WTC11 (cell line): ENCODE measurements at regions not wholly inside any gene's neighbourhood (a gene's known extent, or its start where the extent isn't known, plus 50 kb on each side); places are given as distances from the start of the nearest gene placed in this dataset.
"Not testable (repeated sequence)": the region's sequence is repeated elsewhere in the genome, so short reads cannot be mapped to it uniquely, and the experiment has no call there.

Source experiments
- ATAC-seq: fragments of 200-7000 bp; cut with Tn5 transposase; 2 replicates; pipeline ENCODE4 v1.10.0; 2021; ENCODE audit warnings: mild to moderate bottlenecking, moderate library complexity
- CTCF ChIA-PET: fragments of 300-600 bp; sonication (Branson Sonifier 250); formaldehyde crosslinking; loops from one replicate; lab custom pipeline; 2021; ENCODE audit warnings: antibody characterized with exemption; lab: Charles Lee
- POLR2A ChIA-PET: fragments of 350-600 bp; sonication (Branson Sonifier 250); formaldehyde crosslinking; loops from one replicate; lab custom pipeline; 2021; ENCODE audit warnings: antibody characterized with exemption; lab: Charles Lee
- DNase-seq: peaks from one replicate; pipeline ENCODE4 v3.0.0; 2021; ENCODE audit warnings: low spot score
- H3K27ac Mint-ChIP-seq: 2 replicates; pipeline ENCODE4 v1.8.0; 2021; ENCODE audit warnings: mixed read lengths
- H3K27me3 Mint-ChIP-seq: 2 replicates; pipeline ENCODE4 v1.8.0; 2021; ENCODE audit warnings: low read depth, mild to moderate bottlenecking, moderate library complexity, mixed read lengths
- H3K36me3 Mint-ChIP-seq: 2 replicates; pipeline ENCODE4 v1.8.0; 2021; ENCODE audit warnings: mixed read lengths
- H3K4me1 Mint-ChIP-seq: 2 replicates; pipeline ENCODE4 v1.8.0; 2022; ENCODE audit warnings: mixed read lengths
- H3K4me3 Mint-ChIP-seq: 2 replicates; pipeline ENCODE4 v1.8.0; 2021; ENCODE audit warnings: mild to moderate bottlenecking, moderate library complexity, mixed read lengths
- H3K9me3 Mint-ChIP-seq: 2 replicates; pipeline ENCODE4 v1.8.0; 2021; ENCODE audit warnings: mixed read lengths
- CBFB ChIP-seq: sonication (generic); formaldehyde crosslinking; IDR thresholded peaks from 2 replicates; pipeline ENCODE4 v1.8.1; 2022; ENCODE audit warnings: mild to moderate bottlenecking, low read depth, missing genetic modification reagents
- FOXJ3 ChIP-seq: sonication (generic); formaldehyde crosslinking; IDR thresholded peaks from 2 replicates; pipeline ENCODE4 v1.9.0; 2021; ENCODE audit warnings: missing genetic modification reagents, mild to moderate bottlenecking, borderline replicate concordance
- FOXP1 ChIP-seq: sonication (generic); formaldehyde crosslinking; IDR thresholded peaks from 2 replicates; pipeline ENCODE4 v1.8.0; 2022; ENCODE audit warnings: missing genetic modification reagents, mild to moderate bottlenecking, moderate library complexity, borderline replicate concordance
- GRHL2 ChIP-seq: fragments of 250-450 bp; sonication (Bioruptor Pico); IDR thresholded peaks from 2 replicates; pipeline ENCODE4 v1.8.0; 2022; ENCODE audit warnings: mild to moderate bottlenecking, moderate library complexity; ENCODE audit not compliant: insufficient replicate concordance, severe bottlenecking
- JAZF1 ChIP-seq: fragments of 250-450 bp; sonication (Bioruptor Pico); IDR thresholded peaks from 2 replicates; pipeline ENCODE4 v1.9.0; 2021; ENCODE audit warnings: moderate library complexity, mild to moderate bottlenecking, inconsistent platforms
- KAT7 ChIP-seq: sonication (generic); formaldehyde crosslinking; IDR thresholded peaks from 2 replicates; pipeline ENCODE4 v1.8.1; 2023; ENCODE audit warnings: missing genetic modification reagents, mild to moderate bottlenecking, borderline replicate concordance
- NFYB ChIP-seq: sonication (generic); formaldehyde crosslinking; conservative IDR thresholded peaks from 2 replicates; pipeline ENCODE4 v1.8.0; 2022; ENCODE audit warnings: low read depth, missing genetic modification reagents
- NR1H2 ChIP-seq: sonication (generic); formaldehyde crosslinking; IDR thresholded peaks from 2 replicates; pipeline ENCODE4 v1.9.0; 2021; ENCODE audit warnings: mild to moderate bottlenecking, moderate library complexity, missing genetic modification reagents
- SMAD3 ChIP-seq: sonication (generic); formaldehyde crosslinking; IDR thresholded peaks from 2 replicates; pipeline ENCODE4 v1.8.0; 2022; ENCODE audit warnings: missing genetic modification reagents, mild to moderate bottlenecking, borderline replicate concordance
- TEAD4 ChIP-seq: sonication (generic); formaldehyde crosslinking; IDR thresholded peaks from 2 replicates; pipeline ENCODE4 v1.8.0; 2022; ENCODE audit warnings: mild to moderate bottlenecking, missing genetic modification reagents
- TP53 ChIP-seq: sonication (generic); formaldehyde crosslinking; IDR thresholded peaks from 2 replicates; pipeline ENCODE4 v1.8.1; 2023; ENCODE audit warnings: mild to moderate bottlenecking, missing genetic modification reagents
- ZNF416 ChIP-seq: fragments of 250-450 bp; sonication (Bioruptor Pico); IDR thresholded peaks from 2 replicates; pipeline ENCODE4 v1.9.0; 2021; ENCODE audit warnings: mild to moderate bottlenecking, inconsistent platforms
- ZNF423 ChIP-seq: fragments of 250-450 bp; sonication (Bioruptor Pico); IDR thresholded peaks from 2 replicates; pipeline ENCODE4 v2.1.2; 2022; ENCODE audit warnings: mild to moderate bottlenecking, moderate library complexity
- ZNF671 ChIP-seq: fragments of 250-450 bp; sonication (Bioruptor Pico); IDR thresholded peaks from 2 replicates; pipeline ENCODE4 v1.8.0; 2021; ENCODE audit warnings: mild to moderate bottlenecking
- TF ChIP-seq, protein P1 (sequence below): fragments of 250-450 bp; sonication (Bioruptor Pico); IDR thresholded peaks from 2 replicates; pipeline ENCODE4 v2.1.2; 2022; ENCODE audit warnings: mild to moderate bottlenecking, moderate library complexity
- TF ChIP-seq, protein P2 (sequence below): fragments of 250-450 bp; sonication (Bioruptor Pico); IDR thresholded peaks from 2 replicates; pipeline ENCODE4 v1.9.0; 2021; ENCODE audit warnings: mild to moderate bottlenecking
- TF ChIP-seq, protein P3 (sequence below): sonication (generic); formaldehyde crosslinking; IDR thresholded peaks from 2 replicates; pipeline ENCODE4 v1.8.0; 2023; ENCODE audit warnings: missing genetic modification reagents, mild to moderate bottlenecking, borderline replicate concordance
- TF ChIP-seq, protein P4 (sequence below): fragments of 250-450 bp; sonication (Bioruptor Pico); IDR thresholded peaks from 2 replicates; pipeline ENCODE4 v1.9.0; 2021; ENCODE audit warnings: moderate library complexity, mild to moderate bottlenecking, inconsistent platforms, borderline replicate concordance
- TF ChIP-seq, protein P5 (sequence below): sonication (generic); formaldehyde crosslinking; IDR thresholded peaks from 2 replicates; pipeline ENCODE4 v1.8.1; 2023; ENCODE audit warnings: mild to moderate bottlenecking, missing genetic modification reagents
- TF ChIP-seq, protein P6 (sequence below): sonication (generic); formaldehyde crosslinking; IDR thresholded peaks from 2 replicates; pipeline ENCODE4 v1.8.1; 2023; ENCODE audit warnings: mild to moderate bottlenecking, missing genetic modification reagents, moderate library complexity

DNA sequence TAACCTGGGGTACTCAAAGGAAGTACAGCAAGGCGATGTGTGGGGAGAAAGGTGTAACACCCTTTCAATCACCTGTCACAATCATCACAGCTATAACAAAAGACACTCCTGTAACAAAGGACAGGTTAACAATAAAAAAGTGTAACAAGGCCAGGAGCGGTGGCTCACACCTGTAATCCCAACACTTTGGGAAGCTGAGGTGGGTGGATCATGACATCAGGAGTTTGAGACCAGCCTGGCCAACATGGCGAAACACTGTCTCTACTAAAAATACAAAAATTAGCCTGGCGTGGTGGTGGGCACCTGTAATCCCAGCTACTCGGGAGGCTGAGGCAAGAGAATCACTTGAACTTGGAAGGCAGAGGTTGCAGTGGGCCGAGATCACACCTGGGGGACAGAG, 436.4 kb downstream of the RBFOX1 start:
- ATAC-seq, CTCF ChIA-PET, DNase-seq, H3K27ac Mint-ChIP-seq, H3K4me3 Mint-ChIP-seq: not testable (repeated sequence)
- peaks cover 20% of the 10 kb centered on the region for H3K9me3 Mint-ChIP-seq
- H3K4me1 Mint-ChIP-seq = peaks cover 39% of the 10 kb centered on the region
- POLR2A ChIA-PET = interaction anchor here (0.7 kb wide), 1 partner anchor 13 kb away, joined by 8 read pairs; no protein-coding TSS in a partner anchor
- peaks cover 24% of the 10 kb centered on the region for H3K27me3 Mint-ChIP-seq
- peaks cover 11% of the 10 kb centered on the region; the same call in 1 of the 2 replicates for H3K36me3 Mint-ChIP-seq

DNA sequence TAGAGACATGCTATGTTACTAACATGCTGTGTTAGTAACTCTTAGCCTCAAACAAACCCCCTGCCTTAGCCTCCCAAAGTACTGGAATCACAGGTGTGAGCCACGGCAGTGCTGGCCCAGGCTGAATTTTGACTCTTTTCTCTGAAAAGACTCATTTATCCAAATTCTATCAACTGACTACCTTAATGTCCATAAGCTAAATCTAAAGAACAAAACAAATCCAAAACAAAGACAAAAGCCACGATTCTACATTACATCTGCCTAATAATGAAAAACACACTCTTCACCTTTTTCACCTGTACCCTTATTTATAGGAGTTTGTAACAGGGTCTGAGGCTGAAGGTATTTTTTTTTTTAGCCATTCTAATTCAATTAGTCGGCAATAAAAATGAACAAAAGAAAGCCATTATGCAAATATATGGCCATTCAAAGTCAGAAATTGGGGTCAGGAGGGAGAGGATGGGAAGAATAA, 432.5 kb downstream of the RBFOX1 start:
- no peak for TF ChIP-seq FOXJ3 (CRISPR knock-in tag)
- TF ChIP-seq, protein P1, sequence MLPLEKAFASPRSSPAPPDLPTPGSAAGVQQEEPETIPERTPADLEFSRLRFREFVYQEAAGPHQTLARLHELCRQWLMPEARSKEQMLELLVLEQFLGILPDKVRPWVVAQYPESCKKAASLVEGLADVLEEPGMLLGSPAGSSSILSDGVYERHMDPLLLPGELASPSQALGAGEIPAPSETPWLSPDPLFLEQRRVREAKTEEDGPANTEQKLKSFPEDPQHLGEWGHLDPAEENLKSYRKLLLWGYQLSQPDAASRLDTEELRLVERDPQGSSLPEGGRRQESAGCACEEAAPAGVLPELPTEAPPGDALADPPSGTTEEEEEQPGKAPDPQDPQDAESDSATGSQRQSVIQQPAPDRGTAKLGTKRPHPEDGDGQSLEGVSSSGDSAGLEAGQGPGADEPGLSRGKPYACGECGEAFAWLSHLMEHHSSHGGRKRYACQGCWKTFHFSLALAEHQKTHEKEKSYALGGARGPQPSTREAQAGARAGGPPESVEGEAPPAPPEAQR (CRISPR knock-in tag) = no peak
- TF ChIP-seq, protein P2, sequence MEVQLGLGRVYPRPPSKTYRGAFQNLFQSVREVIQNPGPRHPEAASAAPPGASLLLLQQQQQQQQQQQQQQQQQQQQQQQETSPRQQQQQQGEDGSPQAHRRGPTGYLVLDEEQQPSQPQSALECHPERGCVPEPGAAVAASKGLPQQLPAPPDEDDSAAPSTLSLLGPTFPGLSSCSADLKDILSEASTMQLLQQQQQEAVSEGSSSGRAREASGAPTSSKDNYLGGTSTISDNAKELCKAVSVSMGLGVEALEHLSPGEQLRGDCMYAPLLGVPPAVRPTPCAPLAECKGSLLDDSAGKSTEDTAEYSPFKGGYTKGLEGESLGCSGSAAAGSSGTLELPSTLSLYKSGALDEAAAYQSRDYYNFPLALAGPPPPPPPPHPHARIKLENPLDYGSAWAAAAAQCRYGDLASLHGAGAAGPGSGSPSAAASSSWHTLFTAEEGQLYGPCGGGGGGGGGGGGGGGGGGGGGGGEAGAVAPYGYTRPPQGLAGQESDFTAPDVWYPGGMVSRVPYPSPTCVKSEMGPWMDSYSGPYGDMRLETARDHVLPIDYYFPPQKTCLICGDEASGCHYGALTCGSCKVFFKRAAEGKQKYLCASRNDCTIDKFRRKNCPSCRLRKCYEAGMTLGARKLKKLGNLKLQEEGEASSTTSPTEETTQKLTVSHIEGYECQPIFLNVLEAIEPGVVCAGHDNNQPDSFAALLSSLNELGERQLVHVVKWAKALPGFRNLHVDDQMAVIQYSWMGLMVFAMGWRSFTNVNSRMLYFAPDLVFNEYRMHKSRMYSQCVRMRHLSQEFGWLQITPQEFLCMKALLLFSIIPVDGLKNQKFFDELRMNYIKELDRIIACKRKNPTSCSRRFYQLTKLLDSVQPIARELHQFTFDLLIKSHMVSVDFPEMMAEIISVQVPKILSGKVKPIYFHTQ (CRISPR knock-in tag) = no peak
- no peak for TF ChIP-seq ZNF671 (CRISPR knock-in tag)
- TF ChIP-seq NR1H2 (CRISPR knock-in tag) = no peak
- TF ChIP-seq, protein P3, sequence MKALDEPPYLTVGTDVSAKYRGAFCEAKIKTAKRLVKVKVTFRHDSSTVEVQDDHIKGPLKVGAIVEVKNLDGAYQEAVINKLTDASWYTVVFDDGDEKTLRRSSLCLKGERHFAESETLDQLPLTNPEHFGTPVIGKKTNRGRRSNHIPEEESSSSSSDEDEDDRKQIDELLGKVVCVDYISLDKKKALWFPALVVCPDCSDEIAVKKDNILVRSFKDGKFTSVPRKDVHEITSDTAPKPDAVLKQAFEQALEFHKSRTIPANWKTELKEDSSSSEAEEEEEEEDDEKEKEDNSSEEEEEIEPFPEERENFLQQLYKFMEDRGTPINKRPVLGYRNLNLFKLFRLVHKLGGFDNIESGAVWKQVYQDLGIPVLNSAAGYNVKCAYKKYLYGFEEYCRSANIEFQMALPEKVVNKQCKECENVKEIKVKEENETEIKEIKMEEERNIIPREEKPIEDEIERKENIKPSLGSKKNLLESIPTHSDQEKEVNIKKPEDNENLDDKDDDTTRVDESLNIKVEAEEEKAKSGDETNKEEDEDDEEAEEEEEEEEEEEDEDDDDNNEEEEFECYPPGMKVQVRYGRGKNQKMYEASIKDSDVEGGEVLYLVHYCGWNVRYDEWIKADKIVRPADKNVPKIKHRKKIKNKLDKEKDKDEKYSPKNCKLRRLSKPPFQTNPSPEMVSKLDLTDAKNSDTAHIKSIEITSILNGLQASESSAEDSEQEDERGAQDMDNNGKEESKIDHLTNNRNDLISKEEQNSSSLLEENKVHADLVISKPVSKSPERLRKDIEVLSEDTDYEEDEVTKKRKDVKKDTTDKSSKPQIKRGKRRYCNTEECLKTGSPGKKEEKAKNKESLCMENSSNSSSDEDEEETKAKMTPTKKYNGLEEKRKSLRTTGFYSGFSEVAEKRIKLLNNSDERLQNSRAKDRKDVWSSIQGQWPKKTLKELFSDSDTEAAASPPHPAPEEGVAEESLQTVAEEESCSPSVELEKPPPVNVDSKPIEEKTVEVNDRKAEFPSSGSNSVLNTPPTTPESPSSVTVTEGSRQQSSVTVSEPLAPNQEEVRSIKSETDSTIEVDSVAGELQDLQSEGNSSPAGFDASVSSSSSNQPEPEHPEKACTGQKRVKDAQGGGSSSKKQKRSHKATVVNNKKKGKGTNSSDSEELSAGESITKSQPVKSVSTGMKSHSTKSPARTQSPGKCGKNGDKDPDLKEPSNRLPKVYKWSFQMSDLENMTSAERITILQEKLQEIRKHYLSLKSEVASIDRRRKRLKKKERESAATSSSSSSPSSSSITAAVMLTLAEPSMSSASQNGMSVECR (CRISPR knock-in tag) = no peak
- TF ChIP-seq, protein P4, sequence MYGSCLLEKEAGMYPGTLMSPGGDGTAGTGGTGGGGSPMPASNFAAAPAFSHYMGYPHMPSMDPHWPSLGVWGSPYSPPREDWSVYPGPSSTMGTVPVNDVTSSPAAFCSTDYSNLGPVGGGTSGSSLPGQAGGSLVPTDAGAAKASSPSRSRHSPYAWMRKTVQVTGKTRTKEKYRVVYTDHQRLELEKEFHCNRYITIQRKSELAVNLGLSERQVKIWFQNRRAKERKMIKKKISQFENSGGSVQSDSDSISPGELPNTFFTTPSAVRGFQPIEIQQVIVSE (CRISPR knock-in tag) = no peak
- TF ChIP-seq, protein P5, sequence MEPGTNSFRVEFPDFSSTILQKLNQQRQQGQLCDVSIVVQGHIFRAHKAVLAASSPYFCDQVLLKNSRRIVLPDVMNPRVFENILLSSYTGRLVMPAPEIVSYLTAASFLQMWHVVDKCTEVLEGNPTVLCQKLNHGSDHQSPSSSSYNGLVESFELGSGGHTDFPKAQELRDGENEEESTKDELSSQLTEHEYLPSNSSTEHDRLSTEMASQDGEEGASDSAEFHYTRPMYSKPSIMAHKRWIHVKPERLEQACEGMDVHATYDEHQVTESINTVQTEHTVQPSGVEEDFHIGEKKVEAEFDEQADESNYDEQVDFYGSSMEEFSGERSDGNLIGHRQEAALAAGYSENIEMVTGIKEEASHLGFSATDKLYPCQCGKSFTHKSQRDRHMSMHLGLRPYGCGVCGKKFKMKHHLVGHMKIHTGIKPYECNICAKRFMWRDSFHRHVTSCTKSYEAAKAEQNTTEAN (CRISPR knock-in tag) = no peak
- no peak for TF ChIP-seq KAT7
- TF ChIP-seq ZNF423 (CRISPR knock-in tag) = no peak
- no peak for TF ChIP-seq GRHL2 (CRISPR knock-in tag)
- no peak for TF ChIP-seq FOXP1
- TF ChIP-seq NFYB (CRISPR knock-in tag) = no peak
- TF ChIP-seq ZNF416 (CRISPR knock-in tag) = no peak
- TF ChIP-seq, protein P6, sequence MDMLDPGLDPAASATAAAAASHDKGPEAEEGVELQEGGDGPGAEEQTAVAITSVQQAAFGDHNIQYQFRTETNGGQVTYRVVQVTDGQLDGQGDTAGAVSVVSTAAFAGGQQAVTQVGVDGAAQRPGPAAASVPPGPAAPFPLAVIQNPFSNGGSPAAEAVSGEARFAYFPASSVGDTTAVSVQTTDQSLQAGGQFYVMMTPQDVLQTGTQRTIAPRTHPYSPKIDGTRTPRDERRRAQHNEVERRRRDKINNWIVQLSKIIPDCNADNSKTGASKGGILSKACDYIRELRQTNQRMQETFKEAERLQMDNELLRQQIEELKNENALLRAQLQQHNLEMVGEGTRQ = no peak
- TF ChIP-seq TEAD4 (CRISPR knock-in tag) = no peak
- TF ChIP-seq JAZF1 (CRISPR knock-in tag) = no peak
- TF ChIP-seq SMAD3 (CRISPR knock-in tag) = no peak
- no peak for TF ChIP-seq TP53 (CRISPR knock-in tag)
- TF ChIP-seq CBFB = no peak
- Mint-ChIP-seq H3K27ac (peak overlapping the region; percentile 50), H3K27me3 (peaks cover 40% of the 10 kb centered on the region), H3K4me3 (peak overlapping the region; percentile 26; the same call in 1 of the 2 replicates), H3K9me3 (peaks cover 8% of the 10 kb centered on the region), H3K36me3 (peaks cover 14% of the 10 kb centered on the region; the same call in 1 of the 2 replicates), H3K4me1 (peaks cover 67% of the 10 kb centered on the region)
- ATAC-seq (peak; percentile 82), DNase-seq (no peak)
- POLR2A ChIA-PET = no interaction called here
- CTCF ChIA-PET = no interaction called here
